Omental fat pad (tissue), 3 donors: ENCODE measurements at regions not wholly inside any gene's neighbourhood (a gene's known extent, or its start where the extent isn't known, plus 50 kb on each side); places are given as distances from the start of the nearest gene placed in this dataset.
"Not testable (repeated sequence)": the region's sequence is repeated elsewhere in the genome, so short reads cannot be mapped to it uniquely, and the experiment has no call there.

ENCODE experiments used
- ATAC-seq: fragments of 150-250 bp; one replicate; pipeline ENCODE4 v1.9.1; 2016; ENCODE audit warnings: mild to moderate bottlenecking, moderate library complexity; ENCODE audit not compliant: low FRiP score
- DNase-seq: peaks from one replicate; pipeline ENCODE4 v3.0.0-alpha.2; 2019; ENCODE audit warnings: low spot score
- TF ChIP-seq, protein P1 (sequence below), 3 donors: fragments of 450-650 bp; IDR thresholded peaks; one replicate each; pipeline ENCODE4 v1.5.1; 2016 to 2017; ENCODE audit warnings: antibody characterized with exemption in 3 of 3, mild to moderate bottlenecking in 3 of 3, moderate library complexity in 2 of 3

DNA sequence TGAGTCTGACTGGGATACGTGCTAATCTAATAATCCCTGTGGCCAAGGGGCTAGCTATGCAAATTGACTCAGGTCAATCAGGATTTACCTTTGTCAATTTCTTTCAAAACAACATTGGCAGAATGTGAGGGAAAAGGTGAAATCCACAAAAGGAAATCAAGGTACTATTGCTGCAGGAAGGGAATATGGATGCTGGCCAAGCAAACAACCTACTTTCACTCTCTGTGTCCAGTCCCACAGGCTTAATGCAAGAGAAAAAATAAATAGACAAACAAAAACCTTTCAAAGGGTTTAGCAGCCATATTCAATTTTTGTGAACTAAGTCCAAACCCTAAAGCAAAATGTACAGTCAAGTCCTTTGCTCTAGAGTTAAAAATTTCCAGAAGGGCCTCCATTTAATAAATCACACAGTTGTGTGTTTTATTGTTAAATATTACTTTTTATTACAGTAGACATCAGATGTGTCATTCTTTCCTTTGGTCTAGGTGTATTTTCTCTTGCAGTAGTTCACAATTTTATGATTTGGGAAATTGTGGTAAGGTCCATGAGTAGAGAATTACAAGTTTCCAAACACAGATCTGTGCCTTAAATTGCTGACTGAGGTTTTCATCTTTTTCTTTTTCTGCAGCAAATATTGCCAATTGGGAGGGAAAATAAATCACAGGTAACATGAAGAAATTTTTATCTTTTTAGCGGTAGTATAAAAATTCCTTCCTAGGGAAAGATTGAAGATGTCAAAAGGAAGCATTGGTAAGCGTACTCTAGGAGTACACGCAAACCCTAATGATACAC, 309.1 kb downstream of the DMAC1 start:
- no peak for DNase-seq
- ATAC-seq: no peak
- TF ChIP-seq, protein P1, sequence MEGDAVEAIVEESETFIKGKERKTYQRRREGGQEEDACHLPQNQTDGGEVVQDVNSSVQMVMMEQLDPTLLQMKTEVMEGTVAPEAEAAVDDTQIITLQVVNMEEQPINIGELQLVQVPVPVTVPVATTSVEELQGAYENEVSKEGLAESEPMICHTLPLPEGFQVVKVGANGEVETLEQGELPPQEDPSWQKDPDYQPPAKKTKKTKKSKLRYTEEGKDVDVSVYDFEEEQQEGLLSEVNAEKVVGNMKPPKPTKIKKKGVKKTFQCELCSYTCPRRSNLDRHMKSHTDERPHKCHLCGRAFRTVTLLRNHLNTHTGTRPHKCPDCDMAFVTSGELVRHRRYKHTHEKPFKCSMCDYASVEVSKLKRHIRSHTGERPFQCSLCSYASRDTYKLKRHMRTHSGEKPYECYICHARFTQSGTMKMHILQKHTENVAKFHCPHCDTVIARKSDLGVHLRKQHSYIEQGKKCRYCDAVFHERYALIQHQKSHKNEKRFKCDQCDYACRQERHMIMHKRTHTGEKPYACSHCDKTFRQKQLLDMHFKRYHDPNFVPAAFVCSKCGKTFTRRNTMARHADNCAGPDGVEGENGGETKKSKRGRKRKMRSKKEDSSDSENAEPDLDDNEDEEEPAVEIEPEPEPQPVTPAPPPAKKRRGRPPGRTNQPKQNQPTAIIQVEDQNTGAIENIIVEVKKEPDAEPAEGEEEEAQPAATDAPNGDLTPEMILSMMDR (IDR thresholded peaks at IDR 0.05): no peak

DNA sequence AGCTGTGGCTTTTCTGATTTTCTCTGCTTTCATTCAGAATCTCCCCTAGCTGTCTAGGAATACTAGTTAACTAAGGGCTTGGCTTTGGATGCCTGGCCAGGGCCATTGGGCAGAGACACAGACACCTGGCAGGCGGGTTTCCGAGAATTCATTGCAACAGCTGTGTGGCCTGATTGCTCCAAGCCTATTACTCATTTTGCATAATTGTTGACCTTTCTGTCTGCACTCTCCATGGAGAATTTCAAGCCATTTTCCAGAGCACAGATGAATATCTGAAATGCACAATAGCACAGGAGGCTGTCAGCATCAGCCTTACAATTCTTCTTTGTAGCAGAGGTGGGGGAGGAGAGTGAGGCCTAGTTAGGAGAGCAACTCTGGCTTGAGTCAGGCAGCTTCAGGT, 310.5 kb downstream of the DMAC1 start:
- TF ChIP-seq, protein P1 (IDR thresholded peaks at IDR 0.05): no peak
- ATAC-seq (no peak), DNase-seq (no peak)

DNA sequence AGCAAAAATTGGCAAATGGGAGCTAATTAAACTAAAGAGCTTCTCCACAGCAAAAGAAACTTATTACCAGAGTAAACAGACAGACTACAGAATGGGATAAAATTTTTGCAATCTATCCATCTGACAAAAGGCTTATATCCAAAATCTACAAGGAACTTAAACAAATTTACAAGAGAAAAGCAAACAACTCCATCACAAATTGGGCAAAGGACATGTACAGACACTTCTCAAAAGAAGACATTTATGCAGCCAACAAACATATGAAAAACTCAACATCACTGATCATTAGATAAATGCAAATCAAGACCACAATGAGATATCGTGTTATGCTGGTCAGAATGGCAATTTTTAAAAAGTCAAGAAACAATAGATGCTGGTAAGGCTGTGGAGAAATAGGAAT, 315.6 kb downstream of the DMAC1 start:
- not testable (repeated sequence) for DNase-seq, ATAC-seq

DNA sequence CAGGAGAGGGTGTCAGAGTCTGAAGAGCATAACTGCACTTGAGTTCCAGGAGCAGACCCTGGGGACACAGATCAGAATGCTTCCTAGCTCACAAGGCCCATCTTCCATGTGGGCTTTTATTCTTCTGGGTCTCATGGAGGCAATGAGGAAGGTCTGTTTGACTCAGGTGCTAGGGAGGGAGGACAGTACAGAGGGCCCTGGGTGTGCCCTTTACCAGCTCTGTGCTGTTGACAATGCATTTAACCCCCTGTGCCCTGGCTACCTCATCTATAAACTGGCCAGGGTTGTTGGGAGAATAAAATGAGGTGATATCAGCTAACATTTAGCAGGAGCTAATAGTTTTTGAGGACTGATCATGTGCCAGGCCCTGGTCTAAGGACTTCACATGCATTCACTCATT, 318.0 kb downstream of the DMAC1 start:
- TF ChIP-seq, protein P1 (IDR thresholded peaks at IDR 0.05): no peak
- no peak for DNase-seq
- ATAC-seq: no peak

DNA sequence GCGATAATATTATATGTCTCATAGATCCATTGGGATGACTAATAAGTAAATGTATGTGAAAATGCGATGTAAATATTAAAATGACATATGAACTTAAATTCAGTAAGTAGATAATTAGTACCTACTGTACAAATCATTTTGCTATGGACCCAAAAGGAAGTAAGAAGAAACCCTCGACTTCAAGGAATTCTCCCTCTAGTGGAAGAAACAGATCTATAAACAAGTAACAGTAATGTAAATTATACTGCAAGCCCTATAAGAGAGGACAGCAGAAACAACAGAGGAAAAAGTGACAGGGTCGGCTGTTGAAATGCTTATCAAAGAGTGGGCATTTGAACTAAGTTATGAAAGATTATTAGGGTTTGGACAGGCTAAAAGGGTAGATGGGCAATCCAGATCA, 320.3 kb downstream of the DMAC1 start:
- DNase-seq (no peak), ATAC-seq (no peak)
- TF ChIP-seq, protein P1 (IDR thresholded peaks at IDR 0.05): no peak

DNA sequence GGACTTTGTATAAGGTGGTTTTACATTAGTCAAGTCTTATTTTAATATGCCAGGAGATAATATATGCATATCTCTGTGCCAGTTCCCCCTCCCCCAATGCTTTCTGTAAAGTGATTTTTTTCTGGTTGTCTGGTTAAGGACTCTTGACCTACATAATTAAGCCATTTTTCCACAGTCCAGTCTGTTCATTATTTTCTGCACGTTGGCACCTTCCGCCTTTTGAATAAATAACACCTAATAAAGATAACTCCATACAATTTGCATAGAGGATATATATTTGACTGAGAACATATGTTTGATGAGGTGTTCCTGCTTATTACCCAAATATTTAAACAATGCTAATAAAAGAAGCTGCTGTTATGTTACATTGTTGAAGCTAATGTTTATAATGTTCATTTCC, 320.9 kb downstream of the DMAC1 start:
- DNase-seq: no peak

DNA sequence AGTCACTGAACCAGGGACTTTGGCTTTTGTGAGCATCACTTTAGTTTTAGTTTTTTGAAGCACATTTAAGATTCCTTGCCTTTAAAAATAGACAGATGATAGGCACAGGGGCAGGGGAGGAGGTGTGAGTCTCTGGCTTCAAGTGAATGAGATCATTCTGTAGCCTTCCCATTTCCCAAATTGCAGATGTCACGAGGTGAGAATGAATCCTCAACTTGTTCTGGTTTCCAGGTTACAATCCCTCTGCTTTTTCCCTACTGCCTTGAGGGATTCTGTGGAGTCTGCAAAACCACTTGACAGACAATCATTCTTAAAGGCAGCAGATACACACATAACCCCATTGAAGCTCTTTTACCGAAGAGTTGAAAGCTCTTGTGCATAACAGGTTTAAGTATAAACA, 332.4 kb downstream of the DMAC1 start:
- TF ChIP-seq, protein P1 (IDR thresholded peaks at IDR 0.05): no peak
- ATAC-seq: no peak

More for the DNA sequence above, 320.9 kb downstream of the DMAC1 start:
- TF ChIP-seq, protein P1 (IDR thresholded peaks at IDR 0.05): no peak
- no peak for ATAC-seq

More for the DNA sequence above, 332.4 kb downstream of the DMAC1 start:
- no peak for DNase-seq
